ENCODE measurements at regions not wholly inside any gene's neighbourhood (a gene's known extent, or its start where the extent isn't known, plus 50 kb on each side); places are given as distances from the start of the nearest gene placed in this dataset.

DNA sequence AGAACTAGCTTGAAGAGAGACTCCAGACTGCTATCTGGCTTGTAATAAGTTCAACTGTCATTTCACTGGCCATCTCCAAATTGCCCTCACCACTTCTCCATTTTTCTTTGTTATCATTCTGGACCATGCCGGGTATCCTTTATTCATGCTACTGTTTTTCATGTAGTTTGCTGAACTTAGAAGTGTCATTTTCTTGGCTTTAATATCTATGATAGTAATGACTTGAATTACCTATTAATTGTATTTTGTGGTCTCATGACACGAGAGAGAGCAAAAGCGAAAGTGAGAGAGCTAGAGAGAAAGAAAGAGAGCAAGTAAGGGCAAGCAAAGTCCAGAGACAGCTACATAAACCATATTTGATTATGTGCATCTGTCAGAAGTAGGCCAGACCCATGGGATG lies 184.9 kb upstream of the ATP1B1 start:
- Histone ChIP-seq H3K36me3 (no peaks in the 10 kb centered on the region), H3K9me3 (no peaks in the 10 kb centered on the region), H3K27ac (peak overlapping the region; percentile 5 to 35 (median 22)), H3K27me3 (no peaks in the 10 kb centered on the region), H3K4me1 (no peaks in the 10 kb centered on the region), H3K4me3 (no peak overlapping the region)
- 64% methylated on average over 3 of the region's 3 CpGs for WGBS (ENCODE audit: insufficient coverage, low coverage, low lambda C conversion rate, missing lambda C conversion rate)
- intact Hi-C loops (cut with DNase I), result no loop called here
- ATAC-seq (no peak), DNase-seq (no peak)
- TF ChIP-seq, protein P1, sequence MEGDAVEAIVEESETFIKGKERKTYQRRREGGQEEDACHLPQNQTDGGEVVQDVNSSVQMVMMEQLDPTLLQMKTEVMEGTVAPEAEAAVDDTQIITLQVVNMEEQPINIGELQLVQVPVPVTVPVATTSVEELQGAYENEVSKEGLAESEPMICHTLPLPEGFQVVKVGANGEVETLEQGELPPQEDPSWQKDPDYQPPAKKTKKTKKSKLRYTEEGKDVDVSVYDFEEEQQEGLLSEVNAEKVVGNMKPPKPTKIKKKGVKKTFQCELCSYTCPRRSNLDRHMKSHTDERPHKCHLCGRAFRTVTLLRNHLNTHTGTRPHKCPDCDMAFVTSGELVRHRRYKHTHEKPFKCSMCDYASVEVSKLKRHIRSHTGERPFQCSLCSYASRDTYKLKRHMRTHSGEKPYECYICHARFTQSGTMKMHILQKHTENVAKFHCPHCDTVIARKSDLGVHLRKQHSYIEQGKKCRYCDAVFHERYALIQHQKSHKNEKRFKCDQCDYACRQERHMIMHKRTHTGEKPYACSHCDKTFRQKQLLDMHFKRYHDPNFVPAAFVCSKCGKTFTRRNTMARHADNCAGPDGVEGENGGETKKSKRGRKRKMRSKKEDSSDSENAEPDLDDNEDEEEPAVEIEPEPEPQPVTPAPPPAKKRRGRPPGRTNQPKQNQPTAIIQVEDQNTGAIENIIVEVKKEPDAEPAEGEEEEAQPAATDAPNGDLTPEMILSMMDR (IDR thresholded peaks at IDR 0.05), result no peak

DNA sequence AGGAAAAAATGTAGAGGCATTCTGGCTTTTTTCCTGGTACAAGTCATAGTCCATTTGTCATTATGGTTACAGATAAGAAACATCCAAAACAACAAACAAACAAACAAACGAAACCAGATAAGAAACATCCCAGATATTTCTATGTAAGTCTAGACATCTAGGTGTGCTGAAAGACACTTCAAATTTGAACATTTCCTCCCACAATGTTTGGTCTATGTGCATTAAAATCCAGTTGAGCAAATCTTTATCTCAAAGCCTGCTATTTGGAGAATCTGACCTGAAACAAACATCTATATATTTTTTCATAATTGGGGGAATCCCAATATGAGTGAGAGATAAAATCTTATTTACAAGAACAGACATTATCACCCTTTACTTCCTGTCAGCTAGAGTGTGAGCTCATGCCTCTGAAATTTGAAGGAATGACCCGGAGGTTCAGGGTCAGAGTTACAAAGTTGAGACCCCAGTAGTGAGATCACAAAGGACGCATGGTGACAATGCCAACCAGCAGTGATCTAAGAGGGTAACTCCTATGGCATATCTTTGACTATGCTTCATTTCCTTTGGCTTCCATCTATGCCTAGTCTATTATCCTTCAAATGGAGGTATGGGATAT lies 182.9 kb upstream of the ATP1B1 start:
- Histone ChIP-seq H3K9me3 (no peaks in the 10 kb centered on the region), H3K27me3 (no peaks in the 10 kb centered on the region), H3K4me3 (no peak overlapping the region), H3K27ac (no peak overlapping the region), H3K4me1 (no peaks in the 10 kb centered on the region), H3K36me3 (no peaks in the 10 kb centered on the region)
- DNase-seq (no peak), ATAC-seq (peak in 2 of 4 donors; percentile 33 to 57)
- intact Hi-C loops (cut with DNase I), result no loop called here
- 54% methylated on average over 3 of the region's 3 CpGs for whole genome bisulfite sequencing (ENCODE audit: insufficient coverage, low coverage, low lambda C conversion rate, missing lambda C conversion rate)
- no peak for TF ChIP-seq POLR2A (IDR thresholded peaks at IDR 0.05)
- TF ChIP-seq, protein P1 (IDR thresholded peaks at IDR 0.05), result no peak

DNA sequence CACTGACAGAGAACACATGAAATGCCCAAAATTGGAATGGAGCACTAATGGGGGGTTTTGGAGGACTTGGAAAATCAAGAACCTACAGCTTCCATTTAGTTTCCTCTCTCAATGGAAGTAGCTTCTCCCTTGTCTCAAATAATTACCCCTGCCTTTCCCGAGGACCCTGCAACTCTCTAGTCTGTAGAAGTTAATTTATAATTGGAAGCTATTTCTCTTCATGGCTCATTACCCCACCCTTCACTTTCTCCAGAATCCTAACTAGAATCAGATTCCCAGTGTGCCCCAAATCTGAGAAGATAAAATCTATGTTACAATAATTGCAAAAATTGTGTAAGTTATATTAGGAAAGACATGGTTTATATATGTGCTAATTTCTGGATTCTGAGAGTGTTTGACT lies 181.5 kb upstream of the ATP1B1 start:
- Histone ChIP-seq H3K36me3 (no peaks in the 10 kb centered on the region), H3K4me3 (no peak overlapping the region), H3K27me3 (no peaks in the 10 kb centered on the region), H3K4me1 (no peaks in the 10 kb centered on the region), H3K9me3 (no peaks in the 10 kb centered on the region), H3K27ac (no peak overlapping the region)
- no peak for ATAC-seq
- 67% methylated on average over 1 of the region's 1 CpG for WGBS (ENCODE audit: insufficient coverage, low coverage, low lambda C conversion rate, missing lambda C conversion rate)
- DNase-seq, result no peak
- intact Hi-C loops (cut with DNase I), result no loop called here
- TF ChIP-seq, protein P1 (IDR thresholded peaks at IDR 0.05), result no peak
- no peak for TF ChIP-seq POLR2A (IDR thresholded peaks at IDR 0.05)

DNA sequence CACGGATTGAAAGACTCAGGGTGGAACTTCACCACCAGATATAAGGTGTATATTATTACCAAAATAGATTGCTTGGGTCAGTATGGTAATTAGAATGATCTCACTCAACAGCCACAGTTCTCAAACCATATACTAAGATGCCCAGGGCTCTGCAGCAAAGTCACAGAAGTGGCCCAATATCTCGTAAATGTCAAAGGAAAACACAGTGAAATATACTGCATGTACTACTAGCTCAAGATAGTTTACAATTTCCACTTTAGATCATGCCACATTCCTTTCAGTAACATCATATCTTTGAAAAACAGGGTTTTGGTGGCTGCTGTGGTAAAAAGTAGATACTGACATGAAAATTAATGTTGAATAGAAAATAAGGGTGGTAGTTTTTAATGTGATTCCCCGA lies 180.3 kb upstream of the ATP1B1 start:
- Histone ChIP-seq H3K27me3 (no peaks in the 10 kb centered on the region), H3K36me3 (no peaks in the 10 kb centered on the region), H3K4me1 (no peaks in the 10 kb centered on the region), H3K27ac (no peak overlapping the region), H3K9me3 (no peaks in the 10 kb centered on the region), H3K4me3 (no peak overlapping the region)
- WGBS (ENCODE audit: insufficient coverage, low coverage, low lambda C conversion rate, missing lambda C conversion rate), result 68% methylated on average over 3 of the region's 3 CpGs
- DNase-seq, result no peak
- ATAC-seq, result no peak
- intact Hi-C loops (cut with DNase I), result no loop called here
- no peak for TF ChIP-seq POLR2A (IDR thresholded peaks at IDR 0.05)
- TF ChIP-seq, protein P1 (IDR thresholded peaks at IDR 0.05), result no peak

DNA sequence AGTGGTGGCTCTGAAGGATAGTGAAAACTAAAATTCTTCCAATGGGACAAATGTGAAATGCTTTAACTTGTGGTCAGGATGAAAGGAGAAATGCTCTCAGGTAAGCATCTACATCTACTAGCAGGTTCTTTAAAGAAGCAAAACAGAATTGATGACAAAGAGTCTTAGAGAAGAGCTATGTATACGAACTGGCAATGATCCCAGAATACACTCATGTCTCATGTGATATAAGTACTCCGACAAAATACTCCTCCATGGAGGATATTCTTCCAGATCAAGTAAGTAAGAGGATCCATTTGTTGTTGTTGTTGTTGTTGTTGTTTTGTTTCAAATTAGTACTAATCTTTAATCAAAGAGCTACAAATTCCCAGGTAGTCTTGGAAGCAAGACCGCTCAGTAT lies 174.0 kb upstream of the ATP1B1 start:
- no peak for TF ChIP-seq POLR2A (IDR thresholded peaks at IDR 0.05)
- TF ChIP-seq, protein P1 (IDR thresholded peaks at IDR 0.05), result no peak
- Histone ChIP-seq H3K9me3 (no peaks in the 10 kb centered on the region), H3K36me3 (no peaks in the 10 kb centered on the region), H3K4me1 (no peaks in the 10 kb centered on the region), H3K4me3 (no peak overlapping the region), H3K27ac (no peak overlapping the region), H3K27me3 (no peaks in the 10 kb centered on the region)
- intact Hi-C loops (cut with DNase I), result no loop called here
- no peak for DNase-seq
- WGBS (ENCODE audit: insufficient coverage, low coverage, low lambda C conversion rate, missing lambda C conversion rate), result 77% methylated on average over 3 of the region's 3 CpGs
- no peak for ATAC-seq

Data from right lobe of liver (tissue), 6 donors.